ENCODE measurements at regions not wholly inside any gene's neighbourhood (a gene's known extent, or its start where the extent isn't known, plus 50 kb on each side); places are given as distances from the start of the nearest gene placed in this dataset.

GRCh38 chr2:84040281-84040680, 418.8 kb downstream of the SUCLG1 start:
- WGBS (ENCODE audit: missing lambda C conversion rate), result 58% methylated on average over 11 of the region's 13 CpGs
- no peak for TF ChIP-seq MYC (IDR thresholded peaks at IDR 0.05; ENCODE audit: borderline replicate concordance, low read length)
- TF ChIP-seq MAX (IDR thresholded peaks at IDR 0.05), result no peak
- TF ChIP-seq RAD21 (conservative IDR thresholded peaks at IDR 0.05 in 1 of 2, IDR thresholded peaks at IDR 0.05 in 1 of 2), result no peak
- TF ChIP-seq ZSCAN20 (CRISPR knock-in tag; IDR thresholded peaks at IDR 0.05), result no peak
- TF ChIP-seq CBX8 (IDR thresholded peaks at IDR 0.05), result no peak
- TF ChIP-seq FOXS1 (CRISPR knock-in tag; IDR thresholded peaks at IDR 0.05), result no peak
- TF ChIP-seq HDAC2 (IDR thresholded peaks at IDR 0.05), result no peak
- TF ChIP-seq CEBPB (IDR thresholded peaks at IDR 0.05), result no peak
- no peak for TF ChIP-seq HES2 (IDR thresholded peaks at IDR 0.05)
- TF ChIP-seq JUNB (IDR thresholded peaks at IDR 0.05), result no peak

GRCh38 chr2:84038866-84039265, 420.2 kb downstream of the SUCLG1 start:
- DNase-seq (ENCODE audit: low read depth in 1 of 2, low spot score in 1 of 2) (no peak), FAIRE-seq (no peak), ATAC-seq (no peak)
- no peak overlapping the region for H3K27ac ChIP-seq
- no peaks in the 10 kb centered on the region for H3K4me1 ChIP-seq
- H3K4me3 ChIP-seq, result no peak overlapping the region
- no peaks in the 10 kb centered on the region for H3K9me3 ChIP-seq
- no peak overlapping the region for H3K4me2 ChIP-seq
- ChIA-PET CTCF (interaction anchor here (0.7 to 1.9 kb wide), 2 partner anchors 16 to 17 kb away, joined by 3 to 5 read pairs; no protein-coding TSS in a partner anchor), POLR2A (no interaction called here)
- WGBS (ENCODE audit: missing lambda C conversion rate), result 0% methylated on average over 2 of the region's 2 CpGs
- no peak for TF ChIP-seq ESRRA (IDR thresholded peaks at IDR 0.05; ENCODE audit: borderline replicate concordance, low read length)
- TF ChIP-seq ZC3H11A (IDR thresholded peaks at IDR 0.05), result no peak
- no peak for TF ChIP-seq E2F6 (IDR thresholded peaks at IDR 0.05; ENCODE audit: borderline replicate concordance, low read depth)
- TF ChIP-seq HEYL (CRISPR knock-in tag; IDR thresholded peaks at IDR 0.05), result no peak
- no peak for TF ChIP-seq SMC3 (IDR thresholded peaks at IDR 0.05)
- TF ChIP-seq RAD21 (conservative IDR thresholded peaks at IDR 0.05 in 1 of 2, IDR thresholded peaks at IDR 0.05 in 1 of 2), result no peak
- TF ChIP-seq ZSCAN20 (CRISPR knock-in tag; IDR thresholded peaks at IDR 0.05), result no peak

More at GRCh38 chr2:84040281-84040680, 418.8 kb downstream of the SUCLG1 start:
- DNase-seq (ENCODE audit: low read depth in 1 of 2, low spot score in 1 of 2), result no peak
- Histone ChIP-seq H3K4me1 (no peaks in the 10 kb centered on the region), H3K4me2 (no peak overlapping the region), H3K4me3 (no peak overlapping the region), H3K9me3 (no peaks in the 10 kb centered on the region), H3K27ac (no peak overlapping the region)
- ChIA-PET CTCF (no interaction called here), POLR2A (no interaction called here)
- no peak for FAIRE-seq
- no peak for ATAC-seq

GRCh38 chr2:84033347-84033974, 425.6 kb downstream of the SUCLG1 start:
- POLR2A ChIA-PET, result no interaction called here
- H3K4me2 ChIP-seq, result no peak overlapping the region
- 11% methylated on average over 2 of the region's 2 CpGs for WGBS (ENCODE audit: missing lambda C conversion rate)
- H3K27ac ChIP-seq, result no peak overlapping the region
- no peak for ATAC-seq
- no peaks in the 10 kb centered on the region for H3K9me3 ChIP-seq
- CTCF ChIA-PET, result interaction anchor here (1.3 kb wide), 1 partner anchor 10 kb away, joined by 5 read pairs; no protein-coding TSS in a partner anchor
- DNase-seq (ENCODE audit: low read depth in 1 of 2, low spot score in 1 of 2), result no peak
- H3K4me3 ChIP-seq, result no peak overlapping the region
- no peaks in the 10 kb centered on the region for H3K4me1 ChIP-seq
- no peak for FAIRE-seq
- TF ChIP-seq ATOH8 (CRISPR knock-in tag; IDR thresholded peaks at IDR 0.05; ENCODE audit: low read depth) (no peak), RFX5 (IDR thresholded peaks at IDR 0.05) (no peak), MAZ (IDR thresholded peaks at IDR 0.05; ENCODE audit: borderline replicate concordance, low read depth, low read length) (no peak), POLR2AphosphoS2 (conservative IDR thresholded peaks at IDR 0.05; ENCODE audit: low read length) (no peak), PHF8 (IDR thresholded peaks at IDR 0.05; ENCODE audit: borderline replicate concordance, low read depth) (no peak), RNF2 (IDR thresholded peaks at IDR 0.05; ENCODE audit: borderline replicate concordance, low read depth) (no peak), RAD21 (conservative IDR thresholded peaks at IDR 0.05 in 1 of 2, IDR thresholded peaks at IDR 0.05 in 1 of 2) (no peak), SREBF2 (IDR thresholded peaks at IDR 0.05) (no peak), ELK1 (IDR thresholded peaks at IDR 0.05; ENCODE audit: low read depth, low read length) (no peak), HOXA7 (CRISPR knock-in tag; IDR thresholded peaks at IDR 0.05) (no peak), ZNF302 (CRISPR knock-in tag; IDR thresholded peaks at IDR 0.05) (no peak), ESRRA (IDR thresholded peaks at IDR 0.05; ENCODE audit: borderline replicate concordance, low read length) (no peak), RARB (CRISPR knock-in tag; IDR thresholded peaks at IDR 0.05) (no peak), E2F6 (IDR thresholded peaks at IDR 0.05; ENCODE audit: borderline replicate concordance, low read depth) (no peak), ZC3H11A (IDR thresholded peaks at IDR 0.05) (no peak), FOSB (CRISPR knock-in tag; IDR thresholded peaks at IDR 0.05) (no peak)
